Loucy (cell line): ENCODE measurements at regions not wholly inside any gene's neighbourhood (a gene's known extent, or its start where the extent isn't known, plus 50 kb on each side); places are given as distances from the start of the nearest gene placed in this dataset.

ENCODE experiments used
- H2AFZ ChIP-seq: fragments of 200-600 bp; sonication (generic); 2 replicates; pipeline ENCODE4 v1.6.0; 2016; ENCODE audit warnings: antibody characterized with exemption, mild to moderate bottlenecking, low read length, moderate library complexity
- H3F3A ChIP-seq: fragments of 200-600 bp; 2 replicates; pipeline ENCODE4 v1.6.0; 2016; ENCODE audit warnings: antibody characterized with exemption, low read depth, mild to moderate bottlenecking
- H3K27me3 ChIP-seq: fragments of 200-600 bp; sonication (generic); 2 replicates; pipeline ENCODE4 v1.6.1; 2014; ENCODE audit warnings: low read length, mild to moderate bottlenecking; ENCODE audit not compliant: insufficient read depth, poor library complexity, severe bottlenecking
- H3K36me3 ChIP-seq: fragments of 200-600 bp; sonication (generic); 2 replicates; pipeline ENCODE4 v1.6.1; 2016; ENCODE audit warnings: low read length; ENCODE audit not compliant: insufficient read depth
- H3K4me1 ChIP-seq: fragments of 200-600 bp; sonication (generic); 2 replicates; pipeline ENCODE4 v1.5.1; 2014; ENCODE audit warnings: low read length, mild to moderate bottlenecking; ENCODE audit not compliant: insufficient read depth, poor library complexity, severe bottlenecking
- H3K4me2 ChIP-seq: fragments of 200-600 bp; sonication (generic); 2 replicates; pipeline ENCODE4 v1.6.0; 2014; ENCODE audit warnings: antibody characterized with exemption, low read length, low read depth, mild to moderate bottlenecking; ENCODE audit not compliant: poor library complexity, severe bottlenecking
- H3K4me3 ChIP-seq: fragments of 200-600 bp; sonication (generic); 2 replicates; pipeline ENCODE4 v1.5.1; 2014; ENCODE audit warnings: low read length, mild to moderate bottlenecking, mixed read lengths; ENCODE audit not compliant: poor library complexity, severe bottlenecking
- H3K79me2 ChIP-seq: fragments of 200-600 bp; sonication (generic); 2 replicates; pipeline ENCODE4 v1.6.1; 2014; ENCODE audit warnings: low read length; ENCODE audit not compliant: insufficient read depth
- H3K9ac ChIP-seq: fragments of 200-600 bp; sonication (generic); 2 replicates; pipeline ENCODE4 v1.6.0; 2014; ENCODE audit warnings: mild to moderate bottlenecking, low read depth, low read length, moderate library complexity; ENCODE audit not compliant: poor library complexity, severe bottlenecking
- H3K9me2 ChIP-seq: fragments of 200-600 bp; sonication (generic); replicated peaks from 2 replicates; pipeline ENCODE4 v1.6.1; 2016; ENCODE audit warnings: low read depth, low read length, mixed read lengths
- H3K9me3 ChIP-seq: fragments of 200-600 bp; sonication (generic); 2 replicates; pipeline ENCODE4 v1.6.1; 2014; ENCODE audit warnings: mild to moderate bottlenecking, antibody characterized with exemption, low read length, low read depth; ENCODE audit not compliant: insufficient read depth
- H4K20me1 ChIP-seq: fragments of 200-600 bp; sonication (generic); 2 replicates; pipeline ENCODE4 v1.6.0; 2014; ENCODE audit warnings: antibody characterized with exemption, low read length, mild to moderate bottlenecking; ENCODE audit not compliant: insufficient read depth, poor library complexity, severe bottlenecking
- CTCF ChIP-seq: fragments of 200-600 bp; sonication (generic); conservative IDR thresholded peaks from 2 replicates; pipeline ENCODE4 v1.5.1; 2014; ENCODE audit warnings: mild to moderate bottlenecking, antibody characterized with exemption, low read length
- EZH2phosphoT487 ChIP-seq: fragments of 200-600 bp; IDR thresholded peaks from 2 replicates; pipeline ENCODE4 v1.6.1; 2018; ENCODE audit warnings: antibody characterized with exemption, mild to moderate bottlenecking, moderate library complexity, borderline replicate concordance

- Histone ChIP-seq H3K4me2 (no peak overlapping the region), H3K9ac (no peak overlapping the region), H3K4me3 (no peak overlapping the region), H3K79me2 (no peaks in the 10 kb centered on the region), H3F3A (no peaks in the 10 kb centered on the region), H2AFZ (no peak overlapping the region), H3K4me1 (peaks cover 4% of the 10 kb centered on the region), H3K9me3 (0 out of 2 replicates have a peak, but pooled peaks cover 5% of the 10 kb centered on the region), H4K20me1 (no peaks in the 10 kb centered on the region), H3K27me3 (no peaks in the 10 kb centered on the region), H3K9me2 (no peaks in the 10 kb centered on the region), H3K36me3 (no peaks in the 10 kb centered on the region)
- no peak for TF ChIP-seq CTCF
- TF ChIP-seq EZH2phosphoT487: no peak
These were observed 134.7 kb upstream of the CCDC150 start for GRCh38 chr2:196504788-196505187.

- H3K4me2 ChIP-seq: no peak overlapping the region
These were observed 129.3 kb upstream of the CCDC150 start for GRCh38 chr2:196510246-196510645.

GRCh38 chr2:196511258-196512168 is 128.0 kb upstream of the CCDC150 start:
- Histone ChIP-seq H3K4me2 (no peak overlapping the region), H3K36me3 (no peaks in the 10 kb centered on the region), H3K4me3 (no peak overlapping the region), H3K9me3 (no peaks in the 10 kb centered on the region), H3K9ac (no peak overlapping the region), H3K79me2 (no peaks in the 10 kb centered on the region), H3K4me1 (no peaks in the 10 kb centered on the region), H4K20me1 (no peaks in the 10 kb centered on the region), H2AFZ (no peak overlapping the region), H3K27me3 (no peaks in the 10 kb centered on the region), H3K9me2 (no peaks in the 10 kb centered on the region), H3F3A (no peaks in the 10 kb centered on the region)
- no peak for TF ChIP-seq CTCF
- TF ChIP-seq EZH2phosphoT487: no peak

More at GRCh38 chr2:196510246-196510645, 129.3 kb upstream of the CCDC150 start:
- no peaks in the 10 kb centered on the region for H3K79me2 ChIP-seq
- no peaks in the 10 kb centered on the region for H3K4me1 ChIP-seq
- no peak for TF ChIP-seq CTCF
- TF ChIP-seq EZH2phosphoT487: no peak
- H3F3A ChIP-seq: no peaks in the 10 kb centered on the region
- no peaks in the 10 kb centered on the region for H3K9me2 ChIP-seq
- H3K9ac ChIP-seq: no peak overlapping the region
- no peak overlapping the region for H2AFZ ChIP-seq
- H3K9me3 ChIP-seq: no peaks in the 10 kb centered on the region
- no peaks in the 10 kb centered on the region for H3K36me3 ChIP-seq
- H3K27me3 ChIP-seq: no peaks in the 10 kb centered on the region
- no peaks in the 10 kb centered on the region for H4K20me1 ChIP-seq
- no peak overlapping the region for H3K4me3 ChIP-seq
